ENCODE measurements at regions not wholly inside any gene's neighbourhood (a gene's known extent, or its start where the extent isn't known, plus 50 kb on each side); places are given as distances from the start of the nearest gene placed in this dataset.

DNA sequence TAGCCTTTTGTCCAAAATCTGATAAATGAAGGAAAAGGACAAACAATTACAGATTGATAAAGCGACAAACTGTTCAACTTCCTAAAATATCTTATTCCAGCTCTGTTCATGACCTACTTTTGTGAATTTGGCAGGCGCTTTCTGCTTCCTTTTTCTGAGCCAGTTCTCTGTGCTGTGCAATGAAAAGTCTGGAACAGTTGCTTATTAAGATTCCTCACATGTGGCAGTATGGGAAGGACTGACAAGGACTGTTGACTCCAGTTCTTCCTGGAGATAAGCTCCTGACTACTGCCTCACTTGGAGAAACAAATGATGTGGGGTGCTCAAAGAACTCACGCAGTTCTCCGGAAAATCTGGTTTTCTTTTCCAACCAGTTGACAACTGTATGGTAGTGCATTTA, 58.3 kb upstream of the ANP32D start:
- no peak overlapping the region for H3K27ac ChIP-seq (ENCODE audit: extremely low read depth, low read depth, low read length)
- 0 out of 2 replicates have a peak overlapping the region, but pooled peaks have one; percentile 37 for H2AFZ ChIP-seq (ENCODE audit: low read depth, low read length)
- no peak overlapping the region for H3K4me2 ChIP-seq (ENCODE audit: insufficient read depth, low read length)
- no peak overlapping the region for H3K4me3 ChIP-seq
- in situ Hi-C loops (cut with MboI): no loop called here
- no TSS peak for BruUV-seq (replicated peaks)
- TF ChIP-seq, protein P1, sequence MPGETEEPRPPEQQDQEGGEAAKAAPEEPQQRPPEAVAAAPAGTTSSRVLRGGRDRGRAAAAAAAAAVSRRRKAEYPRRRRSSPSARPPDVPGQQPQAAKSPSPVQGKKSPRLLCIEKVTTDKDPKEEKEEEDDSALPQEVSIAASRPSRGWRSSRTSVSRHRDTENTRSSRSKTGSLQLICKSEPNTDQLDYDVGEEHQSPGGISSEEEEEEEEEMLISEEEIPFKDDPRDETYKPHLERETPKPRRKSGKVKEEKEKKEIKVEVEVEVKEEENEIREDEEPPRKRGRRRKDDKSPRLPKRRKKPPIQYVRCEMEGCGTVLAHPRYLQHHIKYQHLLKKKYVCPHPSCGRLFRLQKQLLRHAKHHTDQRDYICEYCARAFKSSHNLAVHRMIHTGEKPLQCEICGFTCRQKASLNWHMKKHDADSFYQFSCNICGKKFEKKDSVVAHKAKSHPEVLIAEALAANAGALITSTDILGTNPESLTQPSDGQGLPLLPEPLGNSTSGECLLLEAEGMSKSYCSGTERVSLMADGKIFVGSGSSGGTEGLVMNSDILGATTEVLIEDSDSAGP (CRISPR knock-in tag; IDR thresholded peaks at IDR 0.05): no peak
- TF ChIP-seq HDAC8 (tag; IDR thresholded peaks at IDR 0.05) (no peak), ETV1 (tag; conservative IDR thresholded peaks at IDR 0.05; ENCODE audit: low read depth) (no peak), ZHX1 (conservative IDR thresholded peaks at IDR 0.05; ENCODE audit: low read length) (no peak), CBFA2T3 (IDR thresholded peaks at IDR 0.05) (peak; percentile 29), FUS (optimal IDR thresholded peaks at IDR 0.05; ENCODE audit: low read depth, low read length) (no peak), RFX5 (IDR thresholded peaks at IDR 0.05; ENCODE audit: low read depth, low read length) (no peak)
- TF ChIP-seq, protein P2, sequence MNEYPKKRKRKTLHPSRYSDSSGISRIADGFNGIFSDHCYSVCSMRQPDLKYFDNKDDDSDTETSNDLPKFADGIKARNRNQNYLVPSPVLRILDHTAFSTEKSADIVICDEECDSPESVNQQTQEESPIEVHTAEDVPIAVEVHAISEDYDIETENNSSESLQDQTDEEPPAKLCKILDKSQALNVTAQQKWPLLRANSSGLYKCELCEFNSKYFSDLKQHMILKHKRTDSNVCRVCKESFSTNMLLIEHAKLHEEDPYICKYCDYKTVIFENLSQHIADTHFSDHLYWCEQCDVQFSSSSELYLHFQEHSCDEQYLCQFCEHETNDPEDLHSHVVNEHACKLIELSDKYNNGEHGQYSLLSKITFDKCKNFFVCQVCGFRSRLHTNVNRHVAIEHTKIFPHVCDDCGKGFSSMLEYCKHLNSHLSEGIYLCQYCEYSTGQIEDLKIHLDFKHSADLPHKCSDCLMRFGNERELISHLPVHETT (CRISPR knock-in tag; conservative IDR thresholded peaks at IDR 0.05 in 1 of 2, IDR thresholded peaks at IDR 0.05 in 1 of 2): no peak
- no peak overlapping the region for H3K9ac ChIP-seq (ENCODE audit: insufficient read depth in 1 of 2, low read depth in 2 of 2, low read length in 2 of 2)
- FAIRE-seq (no peak), ATAC-seq (no peak), DNase-seq (ENCODE audit: extremely low read depth in 1 of 4, low spot score in 3 of 4) (peak in 1 of 4 experiments; percentile 3)
- no peaks in the 10 kb centered on the region for H3K9me1 ChIP-seq (ENCODE audit: control insufficient read depth, insufficient read depth, low read length)
- ChIA-PET POLR2A (no interaction called here), CTCF (ENCODE audit: low intra/inter-chr PET ratio) (no interaction called here)
- WGBS (ENCODE audit: insufficient coverage, low coverage, missing lambda C conversion rate): 1% methylated on average over 4 of the region's 4 CpGs
- H3K36me3 ChIP-seq (ENCODE audit: control insufficient read depth, insufficient read depth, low read length): no peaks in the 10 kb centered on the region
- intact Hi-C loops (cut with micrococcal nuclease): no loop called here
- H3K9me3 ChIP-seq (replicated peaks; ENCODE audit: control insufficient read depth, insufficient read depth, low read depth, low read length): no peaks in the 10 kb centered on the region
- H4K20me1 ChIP-seq (replicated peaks; ENCODE audit: control insufficient read depth, insufficient read depth, low read length): no peaks in the 10 kb centered on the region
- H3K27me3 ChIP-seq (ENCODE audit: control insufficient read depth in 2 of 2, insufficient read depth in 2 of 2, low read length in 2 of 2): no peaks in the 10 kb centered on the region; a peak in 1 of 5 replicates
- no peaks in the 10 kb centered on the region for H3K79me2 ChIP-seq (ENCODE audit: control insufficient read depth, insufficient read depth, low read length)
- peaks cover 0 to 23% of the 10 kb centered on the region in 2 experiments; a peak in 4 of 5 replicates for H3K4me1 ChIP-seq (replicated peaks in 1 of 2; ENCODE audit: control insufficient read depth in 2 of 2, insufficient read depth in 2 of 2, low read length in 2 of 2)
